Bronchial epithelial cell (primary cell): ENCODE measurements at regions not wholly inside any gene's neighbourhood (a gene's known extent, or its start where the extent isn't known, plus 50 kb on each side); places are given as distances from the start of the nearest gene placed in this dataset.
A peak's percentile ranks its signal among the peaks of the same experiment; 100 is the strongest.

ENCODE experiments used
- DNase-seq: peaks from one replicate; pipeline ENCODE4 v3.0.0-alpha.2; 2010; ENCODE audit warnings: low read depth
- FAIRE-seq: peaks from 2 replicates; lab custom pipeline; 2011; peaks lifted over from hg19 to GRCh38; lab: Jason Lieb, UNC
- H3K27me3 ChIP-seq: 2 replicates; pipeline ENCODE4 v1.5.1; 2011; ENCODE audit warnings: low read length; ENCODE audit not compliant: control insufficient read depth, insufficient read depth
- H3K36me3 ChIP-seq: 2 replicates; pipeline ENCODE4 v1.5.1; 2011; ENCODE audit warnings: low read length; ENCODE audit not compliant: control insufficient read depth, insufficient read depth
- H3K4me3 ChIP-seq: 2 replicates; pipeline ENCODE4 v1.5.1; 2011; ENCODE audit warnings: mild to moderate bottlenecking, low read depth, low read length, control low read depth
- CTCF ChIP-seq: IDR thresholded peaks from 2 replicates; pipeline ENCODE4 v1.5.1; 2011; ENCODE audit warnings: mild to moderate bottlenecking, moderate library complexity, low read length, control low read depth, inconsistent platforms; ENCODE audit not compliant: insufficient read depth, severe bottlenecking

GRCh38 chr5:93017849-93018248 lies 563.2 kb downstream of the NR2F1-AS1 start:
- peak; percentile 96 for DNase-seq
- FAIRE-seq = no peak

DNA sequence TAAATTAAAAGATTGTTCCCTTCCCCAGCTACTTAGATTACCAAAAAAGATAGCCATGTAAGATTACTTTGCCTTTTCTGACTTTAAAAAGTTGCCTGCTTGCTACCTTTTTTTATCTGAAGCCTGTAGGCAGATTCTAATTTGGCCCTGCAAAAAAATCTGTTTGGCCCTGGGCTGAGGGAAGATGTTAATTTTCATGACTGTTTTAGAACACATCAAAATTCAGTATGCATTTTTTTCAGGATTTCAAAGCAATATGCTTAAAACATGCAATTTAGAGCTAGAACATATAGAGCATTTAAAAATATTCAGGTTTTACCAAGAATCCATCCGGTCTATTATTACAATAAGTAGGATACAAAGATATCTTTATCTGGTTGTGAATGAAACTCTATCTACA lies 563.6 kb downstream of the NR2F1-AS1 start:
- Histone ChIP-seq H3K4me3 (no peak overlapping the region), H3K36me3 (no peaks in the 10 kb centered on the region), H3K27me3 (no peaks in the 10 kb centered on the region)
- FAIRE-seq (no peak), DNase-seq (no peak)
- TF ChIP-seq CTCF = no peak

More at GRCh38 chr5:93017849-93018248, 563.2 kb downstream of the NR2F1-AS1 start:
- no peaks in the 10 kb centered on the region for H3K36me3 ChIP-seq
- no peak for TF ChIP-seq CTCF
- H3K27me3 ChIP-seq = no peaks in the 10 kb centered on the region
- no peak overlapping the region for H3K4me3 ChIP-seq

GRCh38 chr5:93010616-93011015 lies 570.4 kb downstream of the NR2F1-AS1 start:
- no peak overlapping the region for H3K4me3 ChIP-seq
- no peaks in the 10 kb centered on the region for H3K36me3 ChIP-seq
- no peaks in the 10 kb centered on the region for H3K27me3 ChIP-seq
- FAIRE-seq = no peak
- DNase-seq = no peak
- TF ChIP-seq CTCF = no peak

GRCh38 chr5:93010037-93010436 lies 571.0 kb downstream of the NR2F1-AS1 start:
- no peaks in the 10 kb centered on the region for H3K27me3 ChIP-seq
- H3K36me3 ChIP-seq = no peaks in the 10 kb centered on the region
- TF ChIP-seq CTCF = no peak
- no peak for FAIRE-seq
- no peak overlapping the region for H3K4me3 ChIP-seq
- no peak for DNase-seq

DNA sequence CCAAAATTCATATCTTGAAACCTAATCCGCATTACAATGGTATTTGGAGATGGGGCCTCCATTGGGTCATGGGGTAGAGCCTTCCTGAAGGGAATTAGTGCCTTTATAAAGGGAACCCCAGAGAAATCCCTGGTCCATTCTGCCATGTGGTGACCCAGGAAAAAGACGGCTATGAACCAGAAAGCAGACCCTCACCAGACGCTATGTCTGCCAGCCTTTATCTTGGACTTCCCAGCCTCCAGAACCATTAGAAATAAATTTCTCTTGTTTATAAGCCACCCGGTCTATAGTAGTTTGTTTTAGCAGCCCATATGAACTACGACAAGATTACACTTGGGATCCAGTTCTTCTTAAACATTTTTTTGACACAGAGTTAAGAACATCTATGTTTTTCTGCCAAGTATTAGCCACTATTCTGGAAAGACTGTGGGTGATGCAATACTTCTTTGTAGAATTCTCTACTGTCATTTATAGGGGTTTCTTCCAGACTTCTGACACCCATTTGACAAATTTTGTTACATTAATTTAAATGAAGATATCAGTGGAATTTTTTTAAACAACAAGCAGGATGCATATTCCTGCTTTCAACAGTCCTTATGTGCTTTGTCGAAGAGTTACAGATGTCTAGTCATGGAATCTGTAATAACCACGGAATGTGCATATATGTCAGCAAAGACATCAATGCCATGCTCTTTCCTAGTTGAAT lies 572.4 kb downstream of the NR2F1-AS1 start:
- Histone ChIP-seq H3K27me3 (no peaks in the 10 kb centered on the region), H3K4me3 (no peak overlapping the region), H3K36me3 (no peaks in the 10 kb centered on the region)
- TF ChIP-seq CTCF = no peak
- DNase-seq = no peak
- no peak for FAIRE-seq

DNA sequence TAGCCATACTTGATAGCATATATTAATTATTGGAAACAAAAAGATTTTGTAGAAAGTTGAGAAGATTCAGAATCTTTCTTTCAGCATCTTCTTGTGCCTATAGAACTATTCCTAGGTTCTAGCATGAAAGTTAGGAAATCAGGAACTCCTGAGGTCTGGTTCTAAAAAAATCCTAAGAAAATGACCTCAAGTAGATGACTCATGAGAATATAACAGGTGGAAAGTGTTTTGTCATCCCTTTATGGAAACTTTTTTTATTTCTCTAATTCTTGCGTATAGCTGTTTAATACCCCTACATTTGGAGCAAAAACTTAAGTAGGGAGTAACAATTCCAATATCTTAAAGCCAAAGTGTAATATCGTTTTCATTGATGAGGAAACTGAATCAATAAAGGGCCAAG lies 574.1 kb downstream of the NR2F1-AS1 start:
- DNase-seq (peak; percentile 29), FAIRE-seq (no peak)
- no peak overlapping the region for H3K4me3 ChIP-seq
- TF ChIP-seq CTCF = no peak
- H3K36me3 ChIP-seq = no peaks in the 10 kb centered on the region
- H3K27me3 ChIP-seq = no peaks in the 10 kb centered on the region
